WI38 (cell line): ENCODE measurements at regions not wholly inside any gene's neighbourhood (a gene's known extent, or its start where the extent isn't known, plus 50 kb on each side); places are given as distances from the start of the nearest gene placed in this dataset.

ENCODE experiments used
- H3K4me3 ChIP-seq: 2 replicates; pipeline ENCODE4 v1.5.1; 2011; ENCODE audit warnings: low read depth, mild to moderate bottlenecking, control low read depth, low read length
- CTCF ChIP-seq: IDR thresholded peaks from 2 replicates; pipeline ENCODE4 v1.5.1; 2012; ENCODE audit warnings: low read depth, mild to moderate bottlenecking, control low read depth, low read length

GRCh38 chr1:56063461-56063860, 515.9 kb downstream of the PLPP3 start:
- no peak overlapping the region for H3K4me3 ChIP-seq
- TF ChIP-seq CTCF = no peak

- H3K4me3 ChIP-seq = no peak overlapping the region
- TF ChIP-seq CTCF = no peak
These were observed 516.7 kb downstream of the PLPP3 start for GRCh38 chr1:56062625-56063024.

- no peak for TF ChIP-seq CTCF
- no peak overlapping the region for H3K4me3 ChIP-seq
These were observed 517.5 kb downstream of the PLPP3 start for GRCh38 chr1:56061824-56062223.

- no peak overlapping the region for H3K4me3 ChIP-seq
- no peak for TF ChIP-seq CTCF
These were observed 518.5 kb downstream of the PLPP3 start for GRCh38 chr1:56060906-56061305.

GRCh38 chr1:56057466-56058405, 521.6 kb downstream of the PLPP3 start:
- TF ChIP-seq CTCF = no peak
- no peak overlapping the region for H3K4me3 ChIP-seq

- H3K4me3 ChIP-seq = no peak overlapping the region
- no peak for TF ChIP-seq CTCF
These were observed 522.7 kb downstream of the PLPP3 start for GRCh38 chr1:56056438-56057287.

- no peak overlapping the region for H3K4me3 ChIP-seq
- no peak for TF ChIP-seq CTCF
These were observed 524.4 kb downstream of the PLPP3 start for GRCh38 chr1:56054959-56055358.
